Left lung (tissue), 4 donors: ENCODE measurements at regions not wholly inside any gene's neighbourhood (a gene's known extent, or its start where the extent isn't known, plus 50 kb on each side); places are given as distances from the start of the nearest gene placed in this dataset.

Experiments
- ATAC-seq: fragments of 200-7000 bp; cut with Tn5 transposase; one replicate; pipeline ENCODE4 v1.9.1; 2020; ENCODE audit warnings: moderate library complexity
- DNase-seq, 4 donors: peaks; one replicate each; pipeline ENCODE4 v3.0.0-alpha.2; 2013 to 2020
- H3K27ac ChIP-seq, 2 donors: fragments of 200-600 bp; sonication (generic) in 1 of 2; one replicate each; pipeline versions ENCODE4 v1.5.0 to v1.8.0; 2020 to 2021
- H3K27me3 ChIP-seq, 2 donors: fragments of 200-600 bp; sonication (generic) in 1 of 2; one replicate each; pipeline versions ENCODE4 v1.5.0 to v1.8.0; 2020 to 2021
- H3K36me3 ChIP-seq, 2 donors: fragments of 200-600 bp; sonication (generic) in 1 of 2; one replicate each; pipeline versions ENCODE4 v1.5.0 to v1.8.0; 2020 to 2021
- H3K4me1 ChIP-seq, 2 donors: fragments of 200-600 bp; one replicate each; pipeline ENCODE4 v1.8.0; 2021
- H3K4me3 ChIP-seq, 2 donors: fragments of 200-600 bp; sonication (generic) in 1 of 2; one replicate each; pipeline versions ENCODE4 v1.5.0 to v1.8.0; 2020 to 2021; ENCODE audit warnings: mild to moderate bottlenecking in 1 of 2
- H3K9me3 ChIP-seq, 2 donors: fragments of 200-600 bp; sonication (generic) in 1 of 2; one replicate each; pipeline versions ENCODE4 v1.5.0 to v1.8.0; 2020 to 2021
- intact Hi-C, 2 donors: fragments of 100-400 bp; cut with DNase I; formaldehyde crosslinking; loops; one replicate each; pipeline versions ENCODE4 v1.11.2 to v1.14.2; 2022
- TF ChIP-seq, protein P1 (sequence below), 2 donors: fragments of 200-600 bp; sonication (generic) in 1 of 2; IDR thresholded peaks; one replicate each; pipeline versions ENCODE4 v1.5.0 to v1.8.0; 2021; ENCODE audit warnings: antibody characterized with exemption in 2 of 2
- donor health status: DM: no; HTN: yes; CAD: no.
- donor health status: DM: no; HTN: no; CAD: no.

DNA sequence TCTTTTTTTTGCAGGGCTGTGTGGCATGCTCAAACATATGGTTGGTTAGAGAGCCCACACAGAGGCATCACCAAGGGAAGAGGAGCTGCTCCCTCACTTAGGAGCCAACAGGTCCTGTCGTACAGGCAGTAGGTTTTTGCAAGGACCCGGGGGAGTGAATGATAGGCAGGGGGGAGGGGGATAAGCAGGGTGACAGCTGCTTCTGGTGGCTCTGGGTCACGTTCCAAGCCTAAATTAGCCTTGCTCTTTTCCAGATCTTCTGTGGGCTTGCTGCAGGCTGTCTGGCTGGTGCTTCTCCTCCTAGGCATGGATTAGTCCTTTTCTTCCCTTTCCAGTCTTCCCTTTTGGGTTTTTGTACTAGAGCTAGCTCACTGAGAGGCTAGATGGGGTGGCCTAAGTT, 117.7 kb upstream of the PODXL start:
- Histone ChIP-seq H3K27ac (no peak overlapping the region), H3K4me3 (no peak overlapping the region), H3K36me3 (no peaks in the 10 kb centered on the region), H3K4me1 (no peaks in the 10 kb centered on the region), H3K27me3 (peaks cover 0 to 4% of the 10 kb centered on the region in 2 donors), H3K9me3 (no peaks in the 10 kb centered on the region)
- no peak for ATAC-seq
- no peak for DNase-seq
- intact Hi-C loops = no loop called here
- TF ChIP-seq, protein P1, sequence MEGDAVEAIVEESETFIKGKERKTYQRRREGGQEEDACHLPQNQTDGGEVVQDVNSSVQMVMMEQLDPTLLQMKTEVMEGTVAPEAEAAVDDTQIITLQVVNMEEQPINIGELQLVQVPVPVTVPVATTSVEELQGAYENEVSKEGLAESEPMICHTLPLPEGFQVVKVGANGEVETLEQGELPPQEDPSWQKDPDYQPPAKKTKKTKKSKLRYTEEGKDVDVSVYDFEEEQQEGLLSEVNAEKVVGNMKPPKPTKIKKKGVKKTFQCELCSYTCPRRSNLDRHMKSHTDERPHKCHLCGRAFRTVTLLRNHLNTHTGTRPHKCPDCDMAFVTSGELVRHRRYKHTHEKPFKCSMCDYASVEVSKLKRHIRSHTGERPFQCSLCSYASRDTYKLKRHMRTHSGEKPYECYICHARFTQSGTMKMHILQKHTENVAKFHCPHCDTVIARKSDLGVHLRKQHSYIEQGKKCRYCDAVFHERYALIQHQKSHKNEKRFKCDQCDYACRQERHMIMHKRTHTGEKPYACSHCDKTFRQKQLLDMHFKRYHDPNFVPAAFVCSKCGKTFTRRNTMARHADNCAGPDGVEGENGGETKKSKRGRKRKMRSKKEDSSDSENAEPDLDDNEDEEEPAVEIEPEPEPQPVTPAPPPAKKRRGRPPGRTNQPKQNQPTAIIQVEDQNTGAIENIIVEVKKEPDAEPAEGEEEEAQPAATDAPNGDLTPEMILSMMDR (IDR thresholded peaks at IDR 0.05) = no peak

DNA sequence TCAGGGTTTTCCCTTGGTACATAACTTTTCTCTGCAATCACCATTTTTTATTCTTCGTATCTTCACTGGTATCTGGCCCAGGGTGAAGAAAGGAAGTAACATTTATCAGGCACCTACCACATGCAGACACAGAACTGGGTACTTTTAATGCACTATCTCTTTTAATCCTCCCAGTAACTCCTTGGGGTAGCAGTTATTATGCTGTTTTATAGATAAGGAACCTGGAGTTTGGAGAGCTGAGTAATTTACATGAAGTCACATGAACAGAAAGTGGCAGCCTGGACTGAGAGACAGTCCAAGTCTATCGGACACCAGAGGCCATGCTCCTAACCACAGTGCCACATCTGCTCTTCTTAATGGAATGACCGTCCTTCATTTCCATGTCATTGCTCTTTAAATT, 117.1 kb upstream of the PODXL start:
- intact Hi-C loops = no loop called here
- Histone ChIP-seq H3K27ac (no peak overlapping the region), H3K36me3 (no peaks in the 10 kb centered on the region), H3K4me1 (no peaks in the 10 kb centered on the region), H3K27me3 (no peaks in the 10 kb centered on the region), H3K9me3 (no peaks in the 10 kb centered on the region), H3K4me3 (no peak overlapping the region)
- ATAC-seq (no peak), DNase-seq (no peak)
- TF ChIP-seq, protein P1 (IDR thresholded peaks at IDR 0.05) = no peak

GRCh38 chr7:131670406-131670805, 114.0 kb upstream of the PODXL start:
- no peak overlapping the region for H3K4me3 ChIP-seq
- no peak for DNase-seq
- no peaks in the 10 kb centered on the region for H3K27me3 ChIP-seq
- TF ChIP-seq, protein P1 (IDR thresholded peaks at IDR 0.05) = no peak
- no peaks in the 10 kb centered on the region for H3K4me1 ChIP-seq
- no peaks in the 10 kb centered on the region for H3K9me3 ChIP-seq
- no peaks in the 10 kb centered on the region for H3K36me3 ChIP-seq
- no peak overlapping the region for H3K27ac ChIP-seq
- no peak for ATAC-seq
- intact Hi-C loops = no loop called here

GRCh38 chr7:131667699-131668098, 111.3 kb upstream of the PODXL start:
- no peaks in the 10 kb centered on the region for H3K27me3 ChIP-seq
- H3K4me1 ChIP-seq = no peaks in the 10 kb centered on the region
- H3K4me3 ChIP-seq = no peak overlapping the region
- H3K36me3 ChIP-seq = no peaks in the 10 kb centered on the region
- H3K27ac ChIP-seq = no peak overlapping the region
- no peaks in the 10 kb centered on the region for H3K9me3 ChIP-seq
- no peak for ATAC-seq
- no peak for DNase-seq
- TF ChIP-seq, protein P1 (IDR thresholded peaks at IDR 0.05) = no peak
- intact Hi-C loops = no loop called here

- Histone ChIP-seq H3K36me3 (no peaks in the 10 kb centered on the region), H3K27me3 (no peaks in the 10 kb centered on the region), H3K27ac (no peak overlapping the region), H3K4me3 (no peak overlapping the region), H3K4me1 (no peaks in the 10 kb centered on the region), H3K9me3 (no peaks in the 10 kb centered on the region)
- TF ChIP-seq, protein P1 (IDR thresholded peaks at IDR 0.05) = no peak
- intact Hi-C loops = no loop called here
- ATAC-seq (no peak), DNase-seq (no peak)
These were observed 108.6 kb upstream of the PODXL start for GRCh38 chr7:131665021-131665420.
